PC-3 (cell line): ENCODE measurements at regions not wholly inside any gene's neighbourhood (a gene's known extent, or its start where the extent isn't known, plus 50 kb on each side); places are given as distances from the start of the nearest gene placed in this dataset.

ENCODE experiments used
- ATAC-seq: fragments of 200-7000 bp; cut with Tn5 transposase; 2 replicates; pipeline ENCODE4 v1.9.1; 2020; ENCODE audit warnings: mild to moderate bottlenecking, moderate library complexity
- BruUV-seq: library from RNA; stranded (reverse); fragments of 400-500 nt; replicated peaks from 2 replicates; lab custom pipeline; 2021; lab: Mats Ljungman, UMichigan
- CTCF ChIA-PET: fragments of 300-600 bp; sonication (Branson Sonifier 250); formaldehyde crosslinking; loops from one replicate; lab custom pipeline; 2022; ENCODE audit warnings: antibody characterized with exemption; lab: Charles Lee
- POLR2A ChIA-PET: fragments of 300-600 bp; sonication (Branson Sonifier 250); formaldehyde crosslinking; loops from one replicate; lab custom pipeline; 2022; ENCODE audit warnings: antibody characterized with exemption; ENCODE audit not compliant: unreplicated experiment; lab: Charles Lee
- DNase-seq: peaks from one replicate; pipeline ENCODE4 v3.0.0-alpha.2; 2015
- H2AFZ ChIP-seq: fragments of 300-600 bp; sonication (generic); 2 replicates; pipeline ENCODE4 v1.6.0; 2016; ENCODE audit warnings: antibody characterized with exemption, low read length
- H3F3A ChIP-seq: fragments of 300-600 bp; sonication (generic); one replicate; pipeline ENCODE4 v1.6.0; 2017; ENCODE audit warnings: antibody characterized with exemption, low read length, control low read depth, mild to moderate bottlenecking; ENCODE audit not compliant: unreplicated experiment
- H3K27ac ChIP-seq: fragments of 300-600 bp; sonication (generic); 2 replicates; pipeline ENCODE4 v1.5.1; 2016; ENCODE audit warnings: mild to moderate bottlenecking, low read length
- H3K27me3 ChIP-seq: fragments of 300-600 bp; sonication (generic); 2 replicates; pipeline ENCODE4 v1.6.1; 2016; ENCODE audit warnings: low read length, mixed read lengths
- H3K36me3 ChIP-seq: fragments of 300-600 bp; sonication (generic); 2 replicates; pipeline ENCODE4 v1.6.1; 2016; ENCODE audit warnings: low read depth, mixed run types, low read length, mixed read lengths
- H3K4me1 ChIP-seq: fragments of 300-600 bp; sonication (generic); 2 replicates; pipeline ENCODE4 v1.5.1; 2016; ENCODE audit warnings: low read length; ENCODE audit not compliant: insufficient read depth
- H3K4me2 ChIP-seq: fragments of 300-600 bp; sonication (generic); 2 replicates; pipeline ENCODE4 v1.6.0; 2016; ENCODE audit warnings: low read length
- H3K4me3 ChIP-seq: fragments of 300-600 bp; sonication (generic); 2 replicates; pipeline ENCODE4 v1.5.1; 2016; ENCODE audit warnings: mild to moderate bottlenecking, low read length, mixed read lengths
- H3K79me2 ChIP-seq: fragments of 300-600 bp; sonication (generic); 2 replicates; pipeline ENCODE4 v1.6.1; 2017; ENCODE audit warnings: low read length, mixed read lengths
- H3K9ac ChIP-seq: fragments of 300-600 bp; sonication (generic); 2 replicates; pipeline ENCODE4 v1.6.0; 2016; ENCODE audit warnings: mild to moderate bottlenecking, low read length
- H3K9me2 ChIP-seq: fragments of 300-600 bp; sonication (generic); replicated peaks from 2 replicates; pipeline ENCODE4 v1.6.1; 2016; ENCODE audit warnings: mixed run types, low read length, mixed read lengths
- H3K9me3 ChIP-seq: fragments of 300-600 bp; sonication (generic); 2 replicates; pipeline ENCODE4 v1.6.1; 2016; ENCODE audit warnings: low read length, mixed read lengths
- H4K20me1 ChIP-seq: fragments of 300-600 bp; sonication (generic); 2 replicates; pipeline ENCODE4 v1.6.1; 2016; ENCODE audit warnings: low read length, mixed read lengths
- EZH2 ChIP-seq: fragments of 300-600 bp; sonication (generic); IDR thresholded peaks from one replicate; pipeline ENCODE4 v1.6.1; 2017; ENCODE audit warnings: antibody characterized with exemption, mild to moderate bottlenecking, low read length; ENCODE audit not compliant: unreplicated experiment
- EZH2phosphoT487 ChIP-seq: fragments of 300-600 bp; sonication (generic); IDR thresholded peaks from 2 replicates; pipeline ENCODE4 v1.6.1; 2018; ENCODE audit warnings: mild to moderate bottlenecking, antibody characterized with exemption, low read length, borderline replicate concordance
- intact Hi-C: fragments of 100-400 bp; cut with micrococcal nuclease; formaldehyde crosslinking; loops from 2 replicates; pipeline ENCODE4 v1.9.0; 2023
- TF ChIP-seq, protein P1 (sequence below): fragments of 300-600 bp; sonication (generic); conservative IDR thresholded peaks from 2 replicates; pipeline ENCODE4 v1.5.1; 2017; ENCODE audit warnings: antibody characterized with exemption, low read depth, mild to moderate bottlenecking, low read length

DNA sequence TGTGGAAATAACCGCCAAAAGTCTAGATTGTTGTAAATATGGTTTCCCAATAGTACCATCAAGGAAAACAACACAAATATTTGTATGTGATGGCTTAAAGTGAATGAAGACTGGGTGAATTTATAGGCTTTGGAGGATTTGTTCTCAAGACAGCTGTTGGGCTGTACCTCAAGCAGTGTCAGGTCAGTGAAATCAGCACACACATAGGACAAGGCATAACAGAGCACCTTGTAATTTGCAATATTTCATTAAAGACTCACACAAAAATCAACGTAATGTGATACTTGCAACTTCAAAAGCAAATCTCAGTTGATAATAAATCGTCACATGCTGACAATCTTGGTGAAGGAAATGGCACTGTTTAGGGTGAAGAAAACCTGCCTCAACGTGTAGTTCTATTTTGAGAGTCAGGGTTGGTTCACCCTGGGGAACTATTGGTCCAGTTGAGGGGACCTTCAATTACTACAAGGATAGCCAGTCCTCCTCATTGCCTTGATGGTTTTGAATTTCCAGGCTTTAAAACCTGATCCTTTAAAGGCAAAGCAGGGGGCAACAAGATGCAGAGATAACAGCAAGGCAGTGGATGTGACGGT is 126.8 kb upstream of the ST6GAL2 start:
- Histone ChIP-seq H3K9me2 (no peaks in the 10 kb centered on the region), H3K79me2 (no peaks in the 10 kb centered on the region), H2AFZ (no peak overlapping the region), H3K9ac (no peak overlapping the region), H3K36me3 (no peaks in the 10 kb centered on the region), H3K4me1 (peaks cover 14% of the 10 kb centered on the region), H3K27ac (no peak overlapping the region), H3K27me3 (no peaks in the 10 kb centered on the region), H3F3A (no peaks in the 10 kb centered on the region), H3K4me3 (no peak overlapping the region), H3K4me2 (no peak overlapping the region), H3K9me3 (no peaks in the 10 kb centered on the region), H4K20me1 (no peaks in the 10 kb centered on the region)
- no peak for DNase-seq
- ChIA-PET CTCF (no interaction called here), POLR2A (no interaction called here)
- intact Hi-C loops, result no loop called here
- ATAC-seq, result no peak
- TF ChIP-seq EZH2phosphoT487, result no peak
- TF ChIP-seq, protein P1, sequence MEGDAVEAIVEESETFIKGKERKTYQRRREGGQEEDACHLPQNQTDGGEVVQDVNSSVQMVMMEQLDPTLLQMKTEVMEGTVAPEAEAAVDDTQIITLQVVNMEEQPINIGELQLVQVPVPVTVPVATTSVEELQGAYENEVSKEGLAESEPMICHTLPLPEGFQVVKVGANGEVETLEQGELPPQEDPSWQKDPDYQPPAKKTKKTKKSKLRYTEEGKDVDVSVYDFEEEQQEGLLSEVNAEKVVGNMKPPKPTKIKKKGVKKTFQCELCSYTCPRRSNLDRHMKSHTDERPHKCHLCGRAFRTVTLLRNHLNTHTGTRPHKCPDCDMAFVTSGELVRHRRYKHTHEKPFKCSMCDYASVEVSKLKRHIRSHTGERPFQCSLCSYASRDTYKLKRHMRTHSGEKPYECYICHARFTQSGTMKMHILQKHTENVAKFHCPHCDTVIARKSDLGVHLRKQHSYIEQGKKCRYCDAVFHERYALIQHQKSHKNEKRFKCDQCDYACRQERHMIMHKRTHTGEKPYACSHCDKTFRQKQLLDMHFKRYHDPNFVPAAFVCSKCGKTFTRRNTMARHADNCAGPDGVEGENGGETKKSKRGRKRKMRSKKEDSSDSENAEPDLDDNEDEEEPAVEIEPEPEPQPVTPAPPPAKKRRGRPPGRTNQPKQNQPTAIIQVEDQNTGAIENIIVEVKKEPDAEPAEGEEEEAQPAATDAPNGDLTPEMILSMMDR, result no peak
- no peak for TF ChIP-seq EZH2
- no TSS peak for BruUV-seq

DNA sequence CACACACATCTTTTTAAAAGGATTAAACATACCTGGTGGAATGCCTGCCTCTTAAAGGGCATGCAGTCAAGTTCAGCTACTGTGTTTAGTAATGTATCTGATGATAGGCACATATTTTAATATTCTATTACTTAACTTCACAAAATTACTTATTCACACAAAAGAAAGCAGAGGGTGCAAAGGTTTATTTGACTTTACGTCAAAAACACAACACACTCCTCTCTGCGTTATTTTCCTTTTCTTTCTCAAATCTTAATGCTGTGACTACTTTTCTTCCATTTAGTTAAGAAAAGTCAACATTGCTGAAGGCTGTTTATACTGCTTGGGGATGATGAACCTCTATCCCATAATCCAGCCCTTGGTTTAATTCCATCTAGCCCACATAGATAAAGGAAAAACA is 127.9 kb upstream of the ST6GAL2 start:
- Histone ChIP-seq H3K9me3 (no peaks in the 10 kb centered on the region), H3K79me2 (no peaks in the 10 kb centered on the region), H3K4me3 (no peak overlapping the region), H3K4me1 (peaks cover 6% of the 10 kb centered on the region), H2AFZ (no peak overlapping the region), H3K9me2 (no peaks in the 10 kb centered on the region), H3K4me2 (no peak overlapping the region), H3F3A (no peaks in the 10 kb centered on the region), H4K20me1 (no peaks in the 10 kb centered on the region), H3K27me3 (no peaks in the 10 kb centered on the region), H3K36me3 (no peaks in the 10 kb centered on the region), H3K27ac (no peak overlapping the region), H3K9ac (no peak overlapping the region)
- no peak for DNase-seq
- intact Hi-C loops, result no loop called here
- ChIA-PET POLR2A (no interaction called here), CTCF (no interaction called here)
- TF ChIP-seq, protein P1, result no peak
- TF ChIP-seq EZH2 (no peak), EZH2phosphoT487 (no peak)
- BruUV-seq, result no TSS peak
- ATAC-seq, result no peak

DNA sequence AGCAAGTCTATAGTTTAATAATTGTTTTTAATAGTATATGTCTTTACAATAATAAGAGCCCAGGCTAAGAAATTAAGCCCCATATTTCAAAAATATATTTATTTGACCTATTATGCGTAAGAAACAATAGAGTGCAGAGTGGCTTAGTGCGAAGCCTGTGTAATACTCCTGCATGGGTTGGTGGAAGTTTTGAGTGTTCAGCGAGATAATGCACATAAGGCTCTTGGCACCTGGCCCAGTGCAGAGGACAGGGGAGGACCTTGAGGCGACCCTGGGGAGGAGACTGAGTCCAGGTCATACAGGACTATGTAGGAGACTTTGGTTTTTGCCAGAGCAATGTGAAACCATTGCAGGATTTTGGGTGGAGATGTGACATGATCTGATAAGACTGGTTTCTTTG is 132.4 kb upstream of the ST6GAL2 start:
- Histone ChIP-seq H3K4me1 (no peaks in the 10 kb centered on the region), H3K4me3 (no peak overlapping the region), H3K4me2 (no peak overlapping the region), H3K36me3 (no peaks in the 10 kb centered on the region), H3K27ac (no peak overlapping the region), H3K27me3 (no peaks in the 10 kb centered on the region), H2AFZ (no peak overlapping the region), H3K9me2 (no peaks in the 10 kb centered on the region), H3F3A (no peaks in the 10 kb centered on the region), H3K9me3 (no peaks in the 10 kb centered on the region), H4K20me1 (no peaks in the 10 kb centered on the region), H3K9ac (no peak overlapping the region), H3K79me2 (no peaks in the 10 kb centered on the region)
- TF ChIP-seq, protein P1, result no peak
- TF ChIP-seq EZH2phosphoT487 (no peak), EZH2 (no peak)
- ATAC-seq, result no peak
- no TSS peak for BruUV-seq
- intact Hi-C loops, result no loop called here
- POLR2A ChIA-PET, result no interaction called here
- CTCF ChIA-PET, result no interaction called here
- no peak for DNase-seq
